Non-pigmented ciliary epithelial cell (primary cell): ENCODE measurements at regions not wholly inside any gene's neighbourhood (a gene's known extent, or its start where the extent isn't known, plus 50 kb on each side); places are given as distances from the start of the nearest gene placed in this dataset.
"Not testable (repeated sequence)": the region's sequence is repeated elsewhere in the genome, so short reads cannot be mapped to it uniquely, and the experiment has no call there.

Experiments
- DNase-seq: peaks from one replicate; pipeline ENCODE4 v3.0.0-alpha.2; 2010; ENCODE audit warnings: low read depth

DNA sequence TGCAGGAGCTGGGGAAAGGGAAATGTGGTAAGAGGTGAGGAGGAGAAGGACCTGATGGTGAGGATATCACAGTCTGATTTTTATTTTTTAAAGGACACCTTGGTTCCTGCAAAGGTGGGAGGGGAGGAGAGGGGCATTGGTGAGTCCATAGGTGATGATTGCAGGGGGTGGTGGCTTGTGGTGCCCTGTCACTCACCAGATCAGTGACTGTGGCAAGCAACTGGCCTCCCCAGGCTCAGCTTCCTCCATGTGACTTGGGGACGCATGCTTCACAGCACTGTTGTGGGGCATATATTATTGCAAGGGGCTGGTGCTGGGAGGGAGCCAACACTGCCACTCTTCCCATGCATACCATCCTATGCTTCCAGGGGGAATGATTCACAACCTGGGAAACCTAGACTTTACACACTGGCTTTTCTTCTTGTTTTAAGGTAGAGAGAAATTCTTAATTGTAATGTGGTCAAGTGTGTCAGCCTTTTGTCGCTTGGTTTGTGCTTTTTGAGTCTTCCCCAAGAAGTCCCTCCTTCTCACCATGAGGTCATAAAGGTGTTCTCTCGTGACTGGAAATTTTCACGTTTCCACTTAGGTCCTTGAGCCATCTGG, 106.8 kb upstream of the PLGLB2 start:
- not testable (repeated sequence) for DNase-seq

DNA sequence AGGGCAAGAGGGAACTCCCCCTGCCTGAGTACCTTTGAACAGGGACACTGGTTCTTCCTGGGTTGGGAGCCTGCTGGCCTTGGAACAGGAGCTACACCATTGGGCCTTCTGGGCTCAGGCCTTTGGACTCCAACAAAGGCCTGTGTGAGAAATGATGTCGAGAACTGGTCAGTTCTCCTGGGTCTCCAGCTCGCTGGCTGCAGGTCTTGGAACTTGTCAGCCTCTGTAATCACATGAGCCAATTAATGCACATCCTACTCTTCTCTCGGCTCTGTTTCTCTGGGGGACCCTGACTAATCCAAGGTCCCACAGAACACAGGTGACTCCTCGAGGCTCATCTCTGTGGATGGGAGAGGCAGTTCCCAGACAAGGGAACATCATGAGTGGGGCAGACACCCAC, 104.7 kb upstream of the PLGLB2 start:
- not testable (repeated sequence) for DNase-seq

GRCh38 chr2:87647737-87648498, 100.0 kb upstream of the PLGLB2 start:
- DNase-seq: not testable (repeated sequence)

- DNase-seq: not testable (repeated sequence)
These were observed 99.1 kb upstream of the PLGLB2 start for GRCh38 chr2:87648815-87649214.

DNA sequence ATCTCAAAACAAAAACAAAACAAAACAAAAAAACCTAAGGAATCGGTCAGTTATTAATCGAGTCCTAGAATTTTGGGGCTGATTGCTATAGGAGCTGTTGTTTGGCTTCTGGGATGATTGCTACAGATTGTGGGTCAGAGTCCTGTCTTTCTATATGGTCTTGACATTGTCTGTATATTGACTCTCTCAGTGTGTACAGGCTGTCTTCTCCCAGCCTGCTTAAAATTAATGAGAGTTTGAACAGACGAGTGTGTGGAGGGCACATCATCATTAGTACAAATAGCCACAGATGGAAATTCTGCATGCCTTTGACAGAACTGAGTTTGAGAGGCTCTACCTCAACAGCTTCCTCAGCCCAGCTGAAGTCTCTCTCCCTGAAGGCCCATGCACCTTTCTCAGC, 98.0 kb upstream of the PLGLB2 start:
- DNase-seq: not testable (repeated sequence)

GRCh38 chr2:87650837-87651236, 97.0 kb upstream of the PLGLB2 start:
- not testable (repeated sequence) for DNase-seq

GRCh38 chr2:87651589-87651988, 96.3 kb upstream of the PLGLB2 start:
- not testable (repeated sequence) for DNase-seq

GRCh38 chr2:87653373-87653772, 94.5 kb upstream of the PLGLB2 start:
- not testable (repeated sequence) for DNase-seq

DNA sequence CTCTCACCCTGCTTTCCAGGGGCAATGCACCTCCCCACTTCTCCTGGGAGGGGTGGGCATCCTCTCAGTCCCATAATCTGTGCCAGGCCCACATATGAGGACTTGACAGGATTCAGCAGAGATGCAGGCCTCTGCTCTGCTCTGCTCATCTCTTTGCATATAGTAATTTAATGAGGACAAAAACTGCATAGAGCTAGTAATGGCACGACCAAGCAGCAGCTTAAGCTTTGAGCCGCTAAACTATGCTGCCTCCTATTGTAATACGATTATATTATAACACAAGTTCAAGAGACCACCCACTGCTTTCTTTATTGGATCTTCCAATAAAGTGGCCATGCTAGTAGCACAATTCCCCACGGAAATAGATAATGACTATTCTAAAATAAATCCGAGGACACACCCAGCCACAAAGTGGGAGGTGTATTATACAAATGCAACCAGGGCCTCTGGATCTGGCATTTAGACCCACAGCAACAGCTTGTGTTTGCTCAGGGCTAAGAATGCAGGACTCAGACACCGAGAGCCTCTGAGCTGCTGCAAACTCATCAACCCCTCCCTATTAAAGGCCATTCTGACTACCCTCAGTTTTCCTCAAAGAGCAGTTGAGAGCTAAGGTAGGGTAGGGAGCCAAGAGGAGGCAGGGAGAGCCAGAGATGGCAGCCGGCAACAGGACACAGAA, 93.6 kb upstream of the PLGLB2 start:
- not testable (repeated sequence) for DNase-seq

GRCh38 chr2:87657915-87658314, 90.0 kb upstream of the PLGLB2 start:
- not testable (repeated sequence) for DNase-seq

DNA sequence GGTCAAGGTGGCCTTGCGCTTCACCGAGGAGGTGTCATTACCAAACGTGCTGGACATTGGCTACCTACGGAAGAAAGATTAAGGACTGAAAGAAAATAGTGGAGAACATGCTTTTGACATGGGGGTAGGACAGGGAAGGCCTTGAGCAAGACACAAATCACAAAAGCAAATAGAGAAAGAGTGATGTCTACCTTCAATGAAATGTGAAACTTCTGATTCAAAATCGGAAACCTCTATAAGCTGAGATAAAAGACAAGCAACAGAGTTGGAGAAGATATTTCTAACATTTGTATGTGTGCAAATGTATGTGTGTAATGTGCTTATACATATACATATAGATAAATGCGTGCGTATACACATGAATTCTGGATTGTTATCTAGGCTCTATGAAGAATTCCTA, 89.5 kb upstream of the PLGLB2 start:
- not testable (repeated sequence) for DNase-seq

GRCh38 chr2:87658976-87659375, 88.9 kb upstream of the PLGLB2 start:
- DNase-seq: not testable (repeated sequence)

- DNase-seq: not testable (repeated sequence)
These were observed 87.7 kb upstream of the PLGLB2 start for GRCh38 chr2:87660164-87660563.

- DNase-seq: not testable (repeated sequence)
These were observed 85.3 kb upstream of the PLGLB2 start for GRCh38 chr2:87662316-87663290.

DNA sequence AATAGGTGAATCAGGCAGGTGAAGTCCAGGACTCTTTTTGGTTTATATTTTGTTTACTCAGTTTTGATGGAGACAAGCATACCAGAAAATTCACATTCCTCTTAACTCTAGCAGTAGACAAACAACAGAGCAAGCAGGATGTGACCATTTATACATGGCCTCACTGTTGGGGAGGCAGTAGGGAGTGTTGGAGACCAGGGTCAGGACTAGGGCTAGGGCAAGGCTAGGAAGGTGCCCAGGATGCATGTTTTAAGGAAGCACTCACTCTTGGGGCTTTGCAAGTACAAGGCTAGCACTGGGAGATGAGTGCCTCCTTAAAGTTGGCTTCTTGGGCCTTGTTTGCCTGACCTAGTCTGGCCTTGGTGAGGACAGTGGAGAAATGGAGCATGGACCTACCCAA, 84.5 kb upstream of the PLGLB2 start:
- DNase-seq: not testable (repeated sequence)

- DNase-seq: not testable (repeated sequence)
These were observed 80.9 kb upstream of the PLGLB2 start for GRCh38 chr2:87667027-87667426.

DNA sequence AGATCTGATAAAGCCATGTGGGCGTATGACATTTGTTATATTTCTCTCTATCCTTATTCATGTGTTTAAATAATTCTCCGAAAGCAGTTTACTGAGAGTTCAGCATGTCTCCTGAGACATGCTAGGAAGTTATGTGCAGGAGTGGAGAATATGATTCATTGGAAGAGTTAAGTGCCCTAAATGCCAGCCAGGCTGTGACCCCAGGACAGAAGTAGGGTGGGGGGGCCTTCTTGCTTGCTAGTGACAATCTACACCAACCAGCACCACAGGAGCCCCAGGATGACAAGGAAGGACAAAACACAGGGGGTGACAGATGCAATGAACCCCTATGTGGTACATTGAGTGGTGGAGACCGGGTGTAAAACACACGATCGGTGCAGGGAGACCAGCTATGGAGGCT, 79.5 kb upstream of the PLGLB2 start:
- not testable (repeated sequence) for DNase-seq

DNA sequence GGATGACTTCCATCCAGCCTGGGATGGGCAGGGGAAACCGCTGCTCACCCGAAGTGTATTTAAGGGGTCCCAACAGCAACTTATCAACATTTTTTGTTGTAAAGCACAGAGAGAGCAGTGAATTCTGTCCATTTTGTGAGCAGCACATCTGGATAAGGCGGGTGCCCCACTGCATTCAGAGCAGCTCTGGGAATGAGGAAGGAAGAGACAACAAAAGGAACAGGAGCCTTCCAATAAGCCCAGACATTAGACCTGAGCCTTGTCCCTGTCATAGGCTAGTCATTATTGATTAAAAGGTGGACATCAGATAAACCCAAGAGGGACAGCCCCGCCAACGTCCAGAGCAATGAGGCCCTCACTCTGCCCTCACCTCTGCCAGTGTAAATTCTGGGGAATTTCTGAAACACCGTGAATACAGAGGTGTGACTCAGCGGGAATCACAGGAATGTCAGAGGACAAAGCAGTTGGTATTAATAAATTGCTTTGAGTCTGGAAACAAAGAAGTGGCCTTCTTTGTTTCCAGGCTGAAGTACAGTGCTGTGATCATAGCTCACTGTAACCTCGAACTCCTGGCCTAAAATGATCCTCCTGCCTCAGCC, 78.2 kb upstream of the PLGLB2 start:
- not testable (repeated sequence) for DNase-seq

DNA sequence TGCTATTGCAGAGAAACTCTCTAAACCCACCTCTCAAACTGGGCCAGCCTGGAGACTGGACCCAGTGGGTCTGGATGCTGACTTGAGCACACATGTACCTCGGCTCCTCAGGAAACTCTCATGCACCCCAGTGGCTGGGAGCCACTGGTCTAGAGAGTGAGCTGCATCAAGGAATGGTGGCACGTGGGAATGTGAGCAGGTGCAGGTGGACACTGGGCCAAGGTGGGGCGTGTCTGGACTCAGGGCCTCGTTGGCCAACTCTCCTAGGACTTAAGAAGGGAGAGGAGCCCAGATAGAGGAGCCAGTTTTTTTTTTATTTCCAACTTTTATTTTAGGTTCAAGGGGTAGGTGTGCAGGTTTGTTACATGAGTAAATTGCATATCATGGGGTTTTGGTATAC, 75.5 kb upstream of the PLGLB2 start:
- DNase-seq: not testable (repeated sequence)

GRCh38 chr2:87674729-87675128, 73.2 kb upstream of the PLGLB2 start:
- DNase-seq: not testable (repeated sequence)

DNA sequence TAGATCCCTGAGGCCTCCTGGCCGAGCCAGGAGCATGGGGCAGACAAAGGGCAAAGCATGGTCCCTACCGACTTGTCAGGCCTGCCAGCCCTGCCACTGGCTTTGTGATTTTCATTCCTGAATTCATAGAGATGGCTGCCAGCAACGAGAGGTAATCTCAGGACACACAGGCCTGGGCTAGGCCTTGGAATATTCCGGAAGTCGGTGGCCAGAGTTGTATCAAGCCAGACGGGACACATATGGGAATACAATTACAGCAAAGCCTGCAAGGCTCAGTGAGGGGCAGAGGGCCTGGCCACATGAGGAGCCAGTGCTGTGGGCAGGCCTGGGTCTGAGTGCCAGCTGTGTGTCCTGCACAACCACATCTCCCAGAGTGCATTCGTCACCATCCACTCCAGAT, 72.4 kb upstream of the PLGLB2 start:
- DNase-seq: not testable (repeated sequence)
